ENCODE measurements at regions not wholly inside any gene's neighbourhood (a gene's known extent, or its start where the extent isn't known, plus 50 kb on each side); places are given as distances from the start of the nearest gene placed in this dataset.
"Not testable (repeated sequence)": the region's sequence is repeated elsewhere in the genome, so short reads cannot be mapped to it uniquely, and the experiment has no call there.

DNA sequence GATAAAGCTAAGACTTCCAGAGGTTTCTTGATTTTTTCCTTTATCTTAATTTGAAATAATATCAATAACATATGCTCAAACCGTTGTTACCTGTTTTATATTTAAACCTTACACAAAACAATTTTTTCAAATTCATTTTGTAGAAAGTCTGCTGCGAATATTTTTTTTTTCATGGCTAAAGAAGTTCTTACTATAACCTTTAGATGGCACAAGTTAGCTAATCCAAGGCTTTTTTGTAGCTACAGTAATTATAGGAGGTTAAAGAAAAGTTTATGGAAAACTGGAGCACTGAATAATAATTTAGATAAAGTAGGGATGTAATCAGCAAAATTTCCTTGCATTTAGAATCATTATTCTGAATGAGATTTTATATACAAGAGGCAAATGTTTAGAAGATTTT lies 78.0 kb upstream of the PNPT1 start:
- peak; percentile 9 for DNase-seq

DNA sequence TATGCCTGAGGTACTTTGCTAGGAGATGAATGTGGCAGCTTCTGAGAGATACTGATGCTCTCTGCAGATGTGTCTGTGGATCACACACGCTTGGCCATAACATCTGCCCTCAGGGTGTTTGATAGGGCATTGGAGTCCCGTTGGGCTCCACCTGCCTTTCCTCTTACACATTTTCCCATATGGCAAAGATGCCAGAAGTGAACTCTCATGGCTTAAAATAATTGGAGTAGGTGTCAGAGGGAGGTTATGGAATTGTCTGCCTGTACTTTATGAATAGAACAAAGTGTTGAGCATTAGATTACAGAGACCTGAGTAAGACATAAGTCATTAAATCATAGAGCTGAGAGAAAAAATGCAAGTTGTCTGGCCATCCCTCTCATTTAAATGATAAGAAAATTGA lies 75.3 kb upstream of the PNPT1 start:
- DNase-seq, result no peak

DNA sequence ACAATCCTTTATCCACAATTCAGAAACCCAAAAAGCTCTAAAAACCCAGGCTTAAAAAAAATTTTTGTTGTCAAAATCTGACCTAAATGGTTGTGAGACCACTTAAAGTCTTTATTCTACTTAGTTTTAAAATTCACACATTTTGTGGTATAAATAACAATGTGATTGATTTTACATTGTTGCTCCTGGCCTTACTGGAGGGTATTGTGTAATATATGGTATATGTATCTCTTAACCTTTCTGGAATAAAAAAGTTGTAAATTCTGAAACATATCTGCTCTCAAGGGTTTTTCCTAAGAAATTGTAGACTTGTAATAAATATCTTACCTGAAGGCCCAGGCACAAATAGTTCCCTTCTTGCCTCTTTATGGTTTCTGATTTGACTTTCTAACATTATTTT lies 73.3 kb upstream of the PNPT1 start:
- DNase-seq, result no peak

DNA sequence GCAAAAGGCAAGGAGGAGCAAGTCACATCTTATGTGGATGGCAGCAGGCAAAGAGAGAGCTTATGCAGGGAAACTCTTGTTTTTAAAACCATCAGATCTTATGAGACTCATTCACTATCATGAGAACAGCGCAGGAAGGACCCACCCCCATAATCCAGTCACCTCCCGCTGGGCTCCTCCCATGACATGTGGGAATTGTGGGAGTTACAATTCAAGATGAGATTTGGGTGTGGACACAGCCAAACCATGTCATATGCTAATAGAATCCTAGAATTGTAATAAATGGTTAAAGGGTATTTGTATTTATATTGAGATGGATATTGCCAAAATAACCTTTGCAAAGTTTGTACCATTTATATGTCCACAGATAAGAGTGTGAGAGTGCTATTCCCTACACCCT lies 72.1 kb upstream of the PNPT1 start:
- DNase-seq, result not testable (repeated sequence)

DNA sequence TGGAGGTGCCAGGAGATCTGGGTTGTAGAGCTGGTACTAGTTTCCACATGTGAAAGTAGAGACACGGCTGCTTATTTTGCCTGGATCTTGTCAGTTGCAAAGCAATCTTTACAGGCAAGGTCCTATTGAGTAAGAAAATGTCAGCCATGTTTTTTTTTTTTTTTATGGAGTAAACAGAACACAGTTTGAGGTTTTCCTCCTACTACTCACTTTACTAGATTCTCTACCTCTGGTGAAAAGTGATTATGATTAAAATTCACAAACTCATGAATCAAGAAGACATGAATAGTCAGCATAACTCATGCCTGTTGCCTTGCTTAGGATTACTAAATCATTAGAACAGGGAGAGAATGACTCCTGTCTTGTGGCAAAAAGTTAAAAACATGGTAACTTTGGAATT lies 70.1 kb upstream of the PNPT1 start:
- no peak for DNase-seq

DNA sequence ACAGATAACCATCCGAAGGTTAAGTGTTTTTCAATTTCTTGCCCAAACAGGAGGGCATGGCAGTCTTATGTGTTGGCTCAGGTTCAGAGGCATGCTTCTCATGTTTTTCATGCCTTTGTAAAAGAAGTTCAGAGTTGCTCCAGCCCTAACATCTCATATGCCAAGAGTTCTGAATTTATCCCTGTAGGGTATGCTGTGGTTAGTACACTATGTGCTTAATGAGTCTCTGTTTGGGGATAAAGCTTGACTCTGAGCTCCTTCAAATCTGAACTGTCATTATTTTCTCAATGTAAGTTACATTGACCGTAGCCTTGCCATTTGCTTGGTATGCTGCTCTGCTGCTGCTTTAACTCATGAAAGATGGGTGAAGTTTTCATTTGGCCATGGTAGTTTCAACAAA lies 67.9 kb upstream of the PNPT1 start:
- no peak for DNase-seq

DNA sequence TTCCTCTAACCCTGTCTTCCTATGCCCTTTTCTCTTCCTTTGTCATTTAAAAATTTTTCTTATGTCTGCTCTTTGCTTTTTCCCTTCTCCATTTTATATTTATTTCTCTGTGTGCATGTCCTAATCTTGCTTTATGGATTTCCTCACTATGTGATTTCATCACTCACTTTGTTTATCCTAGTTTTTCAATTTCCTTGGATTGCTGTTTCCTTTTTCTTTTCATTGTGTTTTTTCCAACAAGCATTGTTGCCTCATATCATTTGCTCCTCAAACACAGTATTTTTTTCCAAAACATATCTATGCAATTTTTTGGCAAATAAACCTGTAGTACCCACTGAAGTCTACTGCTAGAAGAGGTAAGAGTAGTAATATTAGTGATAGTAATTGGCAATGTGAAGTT lies 67.4 kb upstream of the PNPT1 start:
- DNase-seq, result no peak

DNA sequence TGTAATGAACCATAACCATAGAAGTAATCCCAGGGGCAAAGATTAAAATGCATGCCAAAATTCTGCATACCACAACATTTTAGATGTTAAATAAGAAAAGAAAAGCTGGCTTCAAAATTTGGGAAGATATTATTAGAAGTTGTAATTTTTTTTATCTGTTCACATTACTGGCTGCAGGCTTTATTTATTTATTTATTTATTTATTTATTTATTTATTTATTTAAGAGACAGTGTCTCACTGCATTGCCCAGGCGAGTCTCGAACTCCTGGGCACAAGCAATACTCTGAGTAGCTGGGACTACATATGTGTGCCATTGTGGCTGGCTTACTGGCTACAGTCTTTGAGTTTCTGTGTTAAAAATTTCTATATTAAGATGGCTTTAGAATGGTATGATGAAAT lies 66.5 kb upstream of the PNPT1 start:
- DNase-seq, result no peak

DNA sequence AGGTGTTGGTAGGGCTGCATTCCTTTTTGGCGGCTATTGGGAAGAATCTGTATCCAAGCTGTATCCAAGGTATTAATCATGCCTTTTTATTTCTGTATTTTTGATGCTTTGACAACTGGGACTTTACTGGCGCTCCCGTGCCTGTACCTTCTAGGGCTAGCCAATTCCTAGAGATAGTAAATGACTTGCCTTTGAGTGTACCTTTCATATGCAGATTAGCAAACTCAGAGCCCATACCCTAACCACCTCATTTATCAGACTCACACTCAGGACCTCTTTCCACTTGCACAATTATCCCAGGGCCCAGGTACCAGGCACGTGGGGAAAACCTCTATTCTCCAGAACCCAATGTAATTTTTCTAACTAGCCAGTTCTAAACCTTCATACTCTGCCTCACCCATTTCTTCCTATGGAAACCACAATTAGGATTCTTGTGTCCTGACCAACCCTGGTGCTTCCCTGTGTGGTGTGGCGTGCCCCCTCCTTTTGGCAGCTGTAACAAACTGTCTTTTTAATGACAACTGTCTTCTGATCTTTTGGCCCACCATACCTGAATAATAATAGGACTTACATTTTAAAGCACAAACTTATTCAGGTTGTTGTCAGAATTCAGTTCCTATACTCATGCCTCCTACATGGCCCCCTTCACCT lies 65.8 kb upstream of the PNPT1 start:
- no peak for DNase-seq

DNA sequence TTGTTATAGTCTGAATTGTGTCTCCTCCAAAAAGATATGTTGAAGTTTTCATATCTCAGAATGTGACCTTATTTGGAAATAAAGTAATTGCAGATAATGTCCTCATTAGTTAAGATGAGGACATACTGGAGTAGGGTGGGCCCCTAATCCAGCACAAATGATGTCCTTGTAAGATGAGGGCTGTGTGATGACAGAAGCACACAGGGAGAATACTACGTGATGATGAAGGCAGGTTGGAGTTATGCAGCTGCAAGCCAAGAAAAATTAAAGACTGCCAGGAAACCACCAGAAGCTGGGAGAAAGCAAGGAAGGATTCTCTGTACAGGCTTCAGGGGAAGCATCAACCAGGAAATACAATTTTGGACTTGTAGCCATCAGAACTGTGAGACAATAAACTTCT lies 58.3 kb upstream of the PNPT1 start:
- no peak for DNase-seq

DNA sequence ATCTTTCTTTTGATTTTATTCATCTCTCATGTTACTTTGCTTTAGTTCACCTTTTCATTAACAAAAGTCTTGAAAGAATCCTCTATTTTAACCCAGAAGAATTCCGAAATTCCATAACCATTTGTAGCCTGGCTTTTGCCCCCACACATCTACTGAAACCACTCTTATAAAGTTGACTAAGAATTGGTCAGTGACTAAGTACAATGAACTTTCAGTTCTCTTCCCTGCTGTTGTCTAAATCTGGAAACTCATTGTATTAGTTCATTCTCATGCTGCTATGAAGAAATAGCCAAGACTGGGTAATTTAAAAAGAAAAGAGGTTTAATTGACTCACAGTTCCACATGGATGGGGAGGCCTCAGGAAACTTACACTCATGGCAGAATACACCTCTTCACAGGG lies 49.9 kb upstream of the PNPT1 start:
- no peak for DNase-seq

All from NCI-H2227 treated with DMSO at 0.1 percent for 48 hours (cell line).